ENCODE measurements at regions not wholly inside any gene's neighbourhood (a gene's known extent, or its start where the extent isn't known, plus 50 kb on each side); places are given as distances from the start of the nearest gene placed in this dataset.

DNA sequence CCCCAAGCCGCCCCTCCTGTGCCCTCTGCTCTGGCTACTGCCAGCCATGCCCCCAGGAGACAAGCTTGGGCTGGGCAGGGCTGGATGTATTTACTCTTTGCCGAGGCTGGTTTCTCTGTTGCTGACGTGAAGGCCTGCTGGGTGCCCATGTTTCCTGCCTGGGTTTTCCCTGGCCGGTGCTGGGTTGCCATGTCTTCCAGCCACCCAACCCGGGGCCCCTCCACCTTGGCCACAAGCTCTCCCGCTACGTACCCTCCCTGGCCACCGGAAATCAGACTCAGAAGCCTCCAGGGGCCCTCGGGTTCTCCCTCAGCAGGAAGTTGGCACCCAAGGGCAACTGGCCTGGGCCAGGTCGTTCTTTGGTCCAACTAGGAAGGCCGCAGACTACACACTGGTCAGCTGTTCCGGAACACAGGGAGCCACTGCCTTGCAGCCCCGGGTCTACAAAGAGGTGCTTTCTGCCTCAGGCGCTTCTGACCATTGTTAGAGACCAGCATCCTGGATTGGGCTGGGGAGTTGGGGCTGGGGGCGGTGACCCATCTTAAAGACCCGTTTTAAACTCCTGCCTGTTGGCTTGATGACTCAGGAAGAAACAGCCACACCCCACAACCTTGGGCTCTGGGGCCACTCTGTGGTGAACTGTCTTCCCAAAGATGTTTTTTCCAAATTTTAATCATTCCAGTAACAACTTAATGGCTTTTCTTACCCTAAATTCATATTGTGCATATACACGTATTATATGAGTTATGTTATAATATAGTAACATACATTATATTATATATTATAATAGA is 71.2 kb upstream of the RUNX3 start:
- WGBS = 72% methylated on average over 16 of the region's 17 CpGs
- Histone ChIP-seq H3K27ac (replicated peaks in 1 of 4) (no peak overlapping the region), H3K27me3 (peaks cover 0 to 15% (median 0%) of the 10 kb centered on the region in 4 donors), H3K4me3 (no peak overlapping the region), H3K4me1 (no peaks in the 10 kb centered on the region), H3K36me3 (no peaks in the 10 kb centered on the region), H3K9me3 (no peaks in the 10 kb centered on the region)
- DNase-seq (ENCODE audit: extremely low spot score) = no peak
- intact Hi-C loops (cut with DNase I) = no loop called here
- no peak for TF ChIP-seq EP300 (IDR thresholded peaks at IDR 0.05)
- TF ChIP-seq POLR2AphosphoS5 (IDR thresholded peaks at IDR 0.05) = no peak
- TF ChIP-seq POLR2A (IDR thresholded peaks at IDR 0.05; ENCODE audit: low read depth) = no peak
- TF ChIP-seq, protein P1, sequence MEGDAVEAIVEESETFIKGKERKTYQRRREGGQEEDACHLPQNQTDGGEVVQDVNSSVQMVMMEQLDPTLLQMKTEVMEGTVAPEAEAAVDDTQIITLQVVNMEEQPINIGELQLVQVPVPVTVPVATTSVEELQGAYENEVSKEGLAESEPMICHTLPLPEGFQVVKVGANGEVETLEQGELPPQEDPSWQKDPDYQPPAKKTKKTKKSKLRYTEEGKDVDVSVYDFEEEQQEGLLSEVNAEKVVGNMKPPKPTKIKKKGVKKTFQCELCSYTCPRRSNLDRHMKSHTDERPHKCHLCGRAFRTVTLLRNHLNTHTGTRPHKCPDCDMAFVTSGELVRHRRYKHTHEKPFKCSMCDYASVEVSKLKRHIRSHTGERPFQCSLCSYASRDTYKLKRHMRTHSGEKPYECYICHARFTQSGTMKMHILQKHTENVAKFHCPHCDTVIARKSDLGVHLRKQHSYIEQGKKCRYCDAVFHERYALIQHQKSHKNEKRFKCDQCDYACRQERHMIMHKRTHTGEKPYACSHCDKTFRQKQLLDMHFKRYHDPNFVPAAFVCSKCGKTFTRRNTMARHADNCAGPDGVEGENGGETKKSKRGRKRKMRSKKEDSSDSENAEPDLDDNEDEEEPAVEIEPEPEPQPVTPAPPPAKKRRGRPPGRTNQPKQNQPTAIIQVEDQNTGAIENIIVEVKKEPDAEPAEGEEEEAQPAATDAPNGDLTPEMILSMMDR (IDR thresholded peaks at IDR 0.05) = no peak

DNA sequence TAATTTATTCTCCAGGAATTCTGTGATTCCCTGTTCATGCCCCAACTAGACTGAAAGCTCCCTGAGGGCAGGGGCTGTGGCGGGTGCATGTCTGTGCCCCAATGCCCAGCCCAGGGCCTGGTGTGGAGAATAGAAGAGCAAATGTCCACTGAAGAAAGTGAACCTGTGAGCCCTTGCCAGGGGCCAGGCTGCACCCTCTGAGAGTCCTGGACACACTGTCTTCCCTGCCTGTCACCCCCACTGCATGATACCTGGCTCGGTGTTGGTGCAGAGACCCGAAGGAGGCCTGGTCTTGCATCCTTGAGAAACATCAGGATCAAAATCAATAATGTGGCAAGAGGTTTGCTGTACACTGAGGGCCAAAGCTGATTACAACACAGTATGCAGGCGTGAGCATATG is 69.8 kb upstream of the RUNX3 start:
- TF ChIP-seq POLR2A (IDR thresholded peaks at IDR 0.05; ENCODE audit: low read depth) (no peak), EP300 (IDR thresholded peaks at IDR 0.05) (no peak), POLR2AphosphoS5 (IDR thresholded peaks at IDR 0.05) (no peak)
- TF ChIP-seq, protein P1 (IDR thresholded peaks at IDR 0.05) = no peak
- intact Hi-C loops (cut with DNase I) = no loop called here
- no peaks in the 10 kb centered on the region for H3K36me3 ChIP-seq
- no peak for DNase-seq (ENCODE audit: extremely low spot score)
- no peaks in the 10 kb centered on the region for H3K9me3 ChIP-seq
- no peak overlapping the region for H3K27ac ChIP-seq (replicated peaks in 1 of 4)
- H3K27me3 ChIP-seq = peaks cover 0 to 2% (median 0%) of the 10 kb centered on the region in 4 donors
- H3K4me3 ChIP-seq = no peak overlapping the region
- no peaks in the 10 kb centered on the region for H3K4me1 ChIP-seq
- 73% methylated on average over 4 of the region's 4 CpGs for WGBS

DNA sequence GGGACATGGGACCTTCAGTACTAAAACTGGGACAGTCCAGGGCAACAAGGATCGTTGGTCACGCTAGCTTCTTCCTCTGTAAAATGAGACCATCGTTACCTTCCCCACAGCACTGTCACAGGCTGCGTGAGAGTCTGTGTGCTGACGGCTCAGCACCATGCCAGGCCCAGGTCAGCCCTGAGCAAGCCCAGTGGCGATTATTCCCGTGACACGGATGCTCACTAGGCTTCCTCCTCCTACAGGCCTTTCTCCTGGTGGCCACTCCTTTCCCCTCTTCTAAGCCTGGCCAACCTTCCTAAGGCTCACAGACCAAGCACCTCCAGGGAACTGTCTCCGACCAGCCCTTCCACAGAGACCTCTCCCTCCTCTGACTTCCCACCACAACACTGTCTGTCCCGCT is 69.3 kb upstream of the RUNX3 start:
- H3K27me3 ChIP-seq = no peaks in the 10 kb centered on the region
- intact Hi-C loops (cut with DNase I) = no loop called here
- 95% methylated on average over 10 of the region's 10 CpGs for WGBS

DNA sequence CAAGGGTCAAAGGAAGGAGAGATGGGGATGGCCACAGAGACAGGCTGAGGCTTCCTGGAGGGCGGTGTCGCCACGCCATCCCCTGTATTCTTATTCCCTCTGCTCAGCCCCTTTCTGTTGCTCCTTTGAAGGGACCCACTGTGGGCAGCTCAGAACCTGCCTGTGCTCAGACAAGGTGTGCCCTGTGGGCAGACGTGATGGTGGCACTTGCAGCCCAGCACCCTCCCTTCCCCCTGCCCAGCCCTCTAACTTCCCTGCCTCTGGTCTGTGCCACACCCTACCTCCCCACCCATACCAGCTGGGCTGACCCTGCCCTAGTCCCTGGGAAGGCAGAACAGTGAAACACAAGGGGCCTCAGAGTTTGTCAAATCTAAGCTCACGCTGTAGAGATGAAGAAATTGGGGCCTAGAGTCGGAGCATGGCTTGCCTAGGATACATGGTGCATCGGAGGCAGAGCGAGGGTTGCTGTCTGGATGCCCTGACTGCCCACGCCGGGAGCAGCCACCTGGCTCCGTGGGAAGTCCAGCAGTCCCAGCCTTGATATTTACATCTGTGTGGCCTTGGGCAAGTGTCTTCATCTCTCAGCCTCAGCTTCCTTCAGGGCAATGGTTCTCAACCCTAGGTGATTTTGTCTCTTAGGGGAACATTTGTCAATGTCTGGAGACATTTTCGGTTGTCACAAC is 68.6 kb upstream of the RUNX3 start:
- DNase-seq (ENCODE audit: extremely low spot score) = no peak
- TF ChIP-seq POLR2AphosphoS5 (IDR thresholded peaks at IDR 0.05) (no peak), EP300 (IDR thresholded peaks at IDR 0.05) (no peak), POLR2A (IDR thresholded peaks at IDR 0.05; ENCODE audit: low read depth) (no peak)
- TF ChIP-seq, protein P1 (IDR thresholded peaks at IDR 0.05) = no peak
- no peaks in the 10 kb centered on the region for H3K27me3 ChIP-seq
- no peaks in the 10 kb centered on the region for H3K36me3 ChIP-seq
- no peak overlapping the region for H3K27ac ChIP-seq (replicated peaks in 1 of 4)
- no peaks in the 10 kb centered on the region for H3K4me1 ChIP-seq
- intact Hi-C loops (cut with DNase I) = no loop called here
- no peak overlapping the region for H3K4me3 ChIP-seq
- no peaks in the 10 kb centered on the region for H3K9me3 ChIP-seq
- 88% methylated on average over 6 of the region's 12 CpGs for WGBS

More for the DNA sequence above, 69.3 kb upstream of the RUNX3 start:
- Histone ChIP-seq H3K36me3 (no peaks in the 10 kb centered on the region), H3K9me3 (no peaks in the 10 kb centered on the region), H3K27ac (replicated peaks in 1 of 4) (no peak overlapping the region), H3K4me3 (no peak overlapping the region), H3K4me1 (no peaks in the 10 kb centered on the region)
- DNase-seq (ENCODE audit: extremely low spot score) = no peak
- TF ChIP-seq, protein P1 (IDR thresholded peaks at IDR 0.05) = no peak
- TF ChIP-seq POLR2A (IDR thresholded peaks at IDR 0.05; ENCODE audit: low read depth) (no peak), POLR2AphosphoS5 (IDR thresholded peaks at IDR 0.05) (no peak), EP300 (IDR thresholded peaks at IDR 0.05) (no peak)
